GM19239 (cell line): ENCODE measurements at regions not wholly inside any gene's neighbourhood (a gene's known extent, or its start where the extent isn't known, plus 50 kb on each side); places are given as distances from the start of the nearest gene placed in this dataset.
"Not testable (repeated sequence)": the region's sequence is repeated elsewhere in the genome, so short reads cannot be mapped to it uniquely, and the experiment has no call there.

ENCODE experiments used
- DNase-seq: peaks from one replicate; pipeline ENCODE4 v3.0.0; 2011; ENCODE audit warnings: low spot score; ENCODE audit not compliant: insufficient read length
- FAIRE-seq: peaks from 2 replicates; lab custom pipeline; 2011; peaks lifted over from hg19 to GRCh38; lab: Jason Lieb, UNC

- not testable (repeated sequence) for DNase-seq, FAIRE-seq
These were observed 112.2 kb upstream of the ZNF479 start for GRCh38 chr7:57244345-57244980.

DNA sequence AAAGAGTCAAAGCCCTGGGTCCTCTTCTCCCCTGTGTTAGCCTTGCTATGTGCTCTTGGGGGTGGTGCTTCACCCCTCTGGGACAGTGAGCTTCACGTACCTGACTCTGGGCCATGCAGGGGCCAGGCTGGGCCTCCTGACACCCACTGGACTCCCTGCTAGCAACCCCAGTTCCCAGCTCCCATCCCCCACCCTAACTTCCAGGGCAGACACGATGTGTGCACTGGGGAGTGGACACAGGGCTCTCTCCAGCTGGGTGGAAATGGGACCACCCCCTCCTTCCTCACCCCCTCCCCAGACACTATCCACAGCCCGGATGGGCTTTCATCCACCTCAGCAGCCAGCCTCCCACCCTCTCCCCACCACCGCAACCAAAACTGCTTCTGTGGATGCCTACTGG is 113.0 kb upstream of the ZNF479 start:
- DNase-seq (no peak), FAIRE-seq (no peak)

DNA sequence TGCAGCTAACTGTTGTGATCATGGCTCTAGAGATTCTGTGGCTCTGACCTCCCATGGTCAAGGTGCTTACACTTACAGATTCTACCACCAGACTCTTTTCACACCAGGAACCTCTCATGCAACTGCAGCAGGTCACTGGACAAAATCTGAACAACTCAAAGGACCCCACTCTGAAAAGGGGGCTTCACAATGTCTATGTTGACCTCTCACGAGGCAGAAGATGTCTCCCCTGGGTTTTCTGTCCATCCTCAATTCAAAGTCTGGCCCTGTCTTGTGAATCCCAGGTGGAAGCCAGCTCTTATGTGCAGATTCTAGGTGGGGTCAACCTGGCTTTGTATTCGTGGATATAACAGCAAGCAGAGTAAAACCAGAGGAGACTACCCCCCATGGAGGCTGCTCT is 118.6 kb upstream of the ZNF479 start:
- no peak for DNase-seq
- no peak for FAIRE-seq

- no peak for FAIRE-seq
- DNase-seq = no peak
These were observed 124.6 kb upstream of the ZNF479 start for GRCh38 chr7:57256637-57257375.

GRCh38 chr7:57274535-57275283 is 142.5 kb upstream of the ZNF479 start:
- no peak for DNase-seq
- no peak for FAIRE-seq

DNA sequence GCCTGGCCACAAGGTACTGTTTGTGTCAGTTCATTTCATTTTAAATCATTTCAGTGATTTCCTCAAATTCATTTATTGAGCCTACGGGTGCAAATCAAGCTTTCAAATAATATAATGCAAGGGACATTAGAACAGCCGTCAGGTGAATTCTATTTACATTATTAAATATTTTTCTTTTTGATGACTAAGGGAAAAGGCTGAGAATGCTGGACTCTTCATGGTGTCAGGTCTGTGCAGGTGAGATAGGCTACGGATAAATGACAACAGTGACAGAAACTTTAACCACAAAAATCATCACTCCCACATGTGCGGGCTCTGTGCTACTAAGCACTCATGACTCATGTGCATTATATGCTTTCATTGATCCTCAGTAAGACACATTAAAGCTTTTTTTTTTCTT is 149.2 kb upstream of the ZNF716 start:
- FAIRE-seq (no peak), DNase-seq (no peak)

GRCh38 chr7:57305192-57305748 is 144.7 kb upstream of the ZNF716 start:
- no peak for DNase-seq
- FAIRE-seq = peak; percentile 31

DNA sequence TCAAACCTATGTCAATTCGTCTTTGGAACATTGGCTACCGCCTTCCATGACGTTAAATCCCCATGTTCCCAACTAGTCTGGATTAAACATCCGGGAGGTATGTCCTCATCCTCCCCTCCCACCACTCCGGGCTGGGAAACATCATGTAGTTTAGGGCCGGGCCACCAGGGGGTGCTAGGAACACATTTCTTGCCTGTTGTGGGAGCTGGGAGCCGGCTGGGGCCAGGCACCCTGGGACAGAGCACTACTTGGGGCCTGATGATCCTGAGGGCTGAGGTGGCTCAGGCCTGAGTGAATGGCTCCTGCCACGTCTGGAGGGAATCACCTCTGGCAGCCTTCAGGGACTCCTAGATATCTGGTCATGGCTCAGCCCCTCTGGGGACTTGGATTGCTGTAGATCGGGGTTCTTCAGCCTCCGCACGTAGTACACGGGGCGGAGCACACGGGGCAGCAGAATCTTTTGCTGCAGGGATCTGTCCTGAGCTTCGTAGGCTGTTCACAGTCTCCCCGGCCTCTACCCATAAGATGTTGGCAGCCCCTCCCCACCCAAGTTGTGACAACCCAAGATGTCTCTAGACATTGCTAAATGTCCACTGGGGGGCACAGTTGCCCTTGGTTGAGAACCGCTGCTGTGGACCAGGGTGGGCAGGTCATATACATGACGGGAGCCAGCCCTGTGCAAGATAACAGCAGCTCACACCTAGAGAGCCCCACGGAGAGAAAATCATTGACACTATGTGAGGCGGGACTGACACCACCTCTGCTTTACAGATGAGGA is 141.2 kb upstream of the ZNF716 start:
- DNase-seq = no peak

DNA sequence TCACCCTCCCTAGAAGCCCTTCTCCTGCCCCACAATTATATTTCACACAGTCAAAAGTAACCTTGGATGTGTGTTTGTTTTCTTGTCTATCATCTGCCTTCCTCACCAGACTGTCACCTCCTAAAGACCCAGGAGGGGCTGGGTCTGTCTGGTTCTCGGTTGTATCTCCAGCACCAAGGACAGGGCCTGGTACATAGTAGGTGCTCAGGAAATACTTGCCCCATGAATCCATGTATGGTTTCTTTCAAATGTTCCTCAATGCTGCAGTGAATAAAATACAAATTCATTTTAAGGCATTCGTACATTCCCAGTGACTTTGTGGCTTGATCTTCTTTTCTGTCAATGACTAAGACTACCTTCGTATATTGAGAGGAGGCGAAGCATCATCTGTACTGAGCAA is 122.9 kb upstream of the ZNF716 start:
- DNase-seq (no peak), FAIRE-seq (no peak)

More for the DNA sequence above, 141.2 kb upstream of the ZNF716 start:
- FAIRE-seq = no peak

DNA sequence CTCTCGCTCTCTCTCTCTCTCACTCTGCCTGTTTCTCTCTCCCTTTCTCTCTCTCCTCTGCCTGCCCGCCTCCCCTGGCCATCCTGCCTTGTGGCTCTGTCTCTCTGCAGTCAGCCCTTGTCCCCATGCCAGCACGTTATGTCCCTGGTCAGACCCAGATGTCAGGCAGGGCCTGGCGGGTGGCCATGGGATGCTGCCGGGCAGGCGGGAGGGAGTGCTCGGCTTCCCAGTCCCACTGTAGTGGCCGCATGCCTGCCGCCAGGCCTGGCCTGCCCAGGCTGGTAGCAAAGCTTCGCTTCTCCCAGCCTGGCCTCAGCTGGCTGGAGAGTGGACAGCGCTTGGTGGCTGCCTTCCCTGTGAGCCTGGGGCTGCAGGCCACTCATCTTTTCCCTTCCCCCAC is 121.5 kb upstream of the ZNF716 start:
- FAIRE-seq = no peak
- no peak for DNase-seq

GRCh38 chr7:57328963-57329362 is 121.0 kb upstream of the ZNF716 start:
- FAIRE-seq (no peak), DNase-seq (no peak)

GRCh38 chr7:57339198-57339944 is 110.6 kb upstream of the ZNF716 start:
- DNase-seq (no peak), FAIRE-seq (no peak)

DNA sequence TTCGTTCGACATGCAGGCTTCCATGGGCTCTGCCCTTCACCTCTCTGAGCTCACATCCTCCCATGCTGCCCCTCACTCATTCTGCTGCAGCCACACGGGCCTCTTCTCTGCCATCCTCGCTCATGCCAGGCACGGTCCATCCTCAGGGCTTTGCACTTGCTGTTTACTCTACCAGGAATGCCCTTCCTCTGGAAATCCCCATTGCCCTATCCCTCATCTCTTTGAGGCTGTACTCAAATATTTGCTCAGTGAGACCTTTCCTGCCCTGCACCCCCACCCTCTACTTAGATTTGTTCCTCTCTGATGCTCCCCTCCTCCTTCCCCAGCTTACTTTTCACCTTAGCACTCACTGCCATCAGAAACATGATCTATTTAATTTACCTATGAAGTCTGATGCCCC is 107.0 kb upstream of the ZNF716 start:
- FAIRE-seq (no peak), DNase-seq (no peak)

DNA sequence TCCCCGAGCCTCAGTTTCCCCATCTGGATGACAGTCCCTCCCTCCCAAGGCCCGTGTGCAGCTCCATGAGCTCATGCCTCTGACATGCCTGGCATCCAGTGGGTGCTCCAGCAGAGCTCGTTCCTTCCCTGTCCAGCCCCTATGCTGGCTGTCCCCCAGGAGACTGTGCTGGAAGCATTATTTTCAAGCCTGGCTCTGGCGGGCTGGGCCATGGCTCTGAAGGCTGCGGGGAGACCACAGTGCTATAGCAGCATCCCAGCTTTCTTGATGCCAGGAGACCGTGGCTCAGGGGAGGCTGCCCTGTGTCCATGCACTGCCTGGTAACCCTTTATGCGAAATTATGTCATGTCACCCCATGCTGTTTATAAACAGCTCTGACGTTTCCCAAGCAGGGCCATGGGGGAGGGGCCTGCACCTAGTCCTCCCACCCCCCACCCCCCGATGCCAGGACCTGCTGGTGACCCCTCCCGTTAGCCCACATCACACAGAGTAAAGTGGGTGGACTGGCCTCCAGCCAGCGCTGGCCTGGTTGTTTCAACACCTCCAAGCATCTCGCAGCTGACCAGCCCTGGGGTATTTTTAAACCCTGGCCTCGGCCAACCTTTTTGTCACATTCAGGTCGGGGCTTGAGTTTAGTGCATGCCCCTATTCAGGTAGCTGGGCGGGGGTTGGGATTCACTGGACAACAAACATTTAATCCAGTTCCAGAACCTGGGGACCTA is 105.9 kb upstream of the ZNF716 start:
- no peak for FAIRE-seq
- no peak for DNase-seq

- DNase-seq (no peak), FAIRE-seq (no peak)
These were observed 105.0 kb upstream of the ZNF716 start for GRCh38 chr7:57344957-57345356.

DNA sequence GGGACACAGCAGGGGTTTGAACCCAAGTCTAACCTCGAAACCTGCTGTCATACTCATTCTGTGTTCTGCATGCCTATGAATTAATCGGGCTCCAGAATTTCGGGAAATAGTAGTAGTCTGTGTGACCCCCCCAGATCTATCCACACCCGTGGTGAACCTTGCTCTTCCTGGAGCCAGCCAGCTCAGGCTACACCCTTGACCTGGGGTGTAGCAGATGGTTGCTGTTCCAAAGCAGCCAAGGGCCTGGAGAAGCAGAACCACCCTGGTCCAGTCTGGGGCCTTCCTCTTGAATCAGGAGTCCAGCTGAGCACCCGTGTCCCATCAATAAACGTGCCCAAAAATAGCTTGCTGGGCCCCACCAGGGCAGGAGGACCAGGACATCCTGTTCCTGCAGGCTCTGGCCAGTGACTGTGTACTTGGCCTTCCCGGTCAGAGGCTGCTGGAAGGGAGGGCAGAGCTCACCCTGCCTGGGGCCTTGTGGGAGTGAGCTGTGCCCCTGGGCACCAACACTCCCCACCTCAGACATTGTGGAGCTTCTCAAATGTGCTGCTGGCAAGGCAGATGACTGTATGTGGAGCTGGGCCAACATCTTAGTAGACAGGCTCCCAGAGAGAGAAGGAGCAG is 101.2 kb upstream of the ZNF716 start:
- no peak for DNase-seq
- FAIRE-seq = no peak

DNA sequence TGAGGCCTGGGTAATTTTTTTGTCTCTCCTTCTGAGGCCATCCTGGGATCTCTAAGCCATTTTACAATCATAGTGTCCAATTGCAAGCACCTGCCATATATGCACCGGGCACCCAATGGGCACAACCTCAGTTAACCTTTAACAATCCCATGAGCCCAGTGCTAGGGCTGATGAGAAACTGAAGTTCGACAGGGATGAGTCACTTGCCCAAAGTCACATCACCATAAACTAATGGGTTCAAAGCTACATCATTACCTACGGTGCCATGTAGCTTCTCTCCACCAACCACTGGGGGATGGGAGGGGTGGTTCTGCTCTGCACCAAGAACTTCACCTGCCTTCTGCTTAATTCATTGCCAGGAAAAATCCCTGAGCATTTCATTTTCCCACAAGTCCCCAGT is 95.8 kb upstream of the ZNF716 start:
- FAIRE-seq = no peak

DNA sequence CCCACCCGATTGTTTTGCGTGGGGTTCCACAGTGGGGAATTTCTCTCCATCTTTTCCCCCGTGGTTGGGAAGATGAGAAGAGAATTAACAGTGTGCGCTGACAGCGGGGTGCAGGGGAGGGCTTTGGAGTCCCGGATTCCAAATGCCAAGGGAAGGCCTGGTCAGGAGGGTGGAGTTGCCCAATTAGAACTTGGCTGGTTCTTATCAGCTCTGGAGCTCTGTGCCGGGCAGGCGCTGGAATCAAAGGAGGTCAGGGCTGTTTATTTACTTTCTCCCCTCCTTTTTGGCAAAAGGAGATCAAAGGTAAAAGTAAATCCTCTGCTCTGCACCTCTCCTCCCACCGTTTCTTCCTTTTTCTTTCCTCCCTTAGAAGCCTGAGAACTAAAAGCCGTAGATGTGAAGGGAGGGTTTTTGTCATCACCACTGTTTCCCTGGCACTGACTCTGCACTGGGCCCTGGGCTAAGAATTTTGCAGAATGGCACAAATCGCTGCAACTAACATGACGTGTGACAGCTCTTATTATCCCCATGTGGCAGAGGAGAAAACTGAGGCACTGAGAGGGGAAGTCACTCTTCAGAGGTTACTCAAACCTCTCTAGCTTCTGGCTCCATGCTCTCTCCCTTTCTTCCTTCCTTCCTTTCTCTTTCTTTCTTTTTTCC is 95.2 kb upstream of the ZNF716 start:
- no peak for FAIRE-seq
- no peak for DNase-seq

More for the DNA sequence above, 95.8 kb upstream of the ZNF716 start:
- no peak for DNase-seq
